CD4-positive, alpha-beta T cell (primary cell): ENCODE measurements at regions not wholly inside any gene's neighbourhood (a gene's known extent, or its start where the extent isn't known, plus 50 kb on each side); places are given as distances from the start of the nearest gene placed in this dataset.

Experiments used
- ATAC-seq: fragments of 200-7000 bp; cut with Tn5 transposase; one replicate; pipeline ENCODE4 v1.10.0; 2022; ENCODE audit warnings: mild to moderate bottlenecking; ENCODE audit not compliant: poor library complexity
- CTCF ChIA-PET: fragments of 350-600 bp; sonication (Branson Sonifier 250); formaldehyde crosslinking; loops from one replicate; lab custom pipeline; 2021; ENCODE audit warnings: antibody characterized with exemption, inconsistent platforms; lab: Charles Lee
- POLR2A ChIA-PET: fragments of 350-600 bp; sonication (Branson Sonifier 250); formaldehyde crosslinking; loops from one replicate; lab custom pipeline; 2021; ENCODE audit warnings: antibody characterized with exemption, inconsistent platforms; lab: Charles Lee
- DNase-seq, 14 experiments: peaks; one replicate each; pipeline ENCODE4 v3.0.0-alpha.2; 2013 to 2020; ENCODE audit warnings: mixed read lengths in 2 of 14
- H3K27ac ChIP-seq, 2 donors: one replicate each; pipeline versions ENCODE4 v1.5.1 to v1.7.0; 2013; ENCODE audit warnings: low read length in 2 of 2, low read depth in 1 of 2, mild to moderate bottlenecking in 1 of 2
- H3K27me3 ChIP-seq, 2 experiments: 1 replicate in 1 of 2; 2 replicates in 1 of 2; pipeline versions ENCODE4 v1.6.1 to v1.7.0; 2013; ENCODE audit warnings: low read length in 2 of 2, control low read depth in 1 of 2, mild to moderate bottlenecking in 1 of 2, moderate library complexity in 1 of 2; ENCODE audit not compliant: insufficient read depth in 2 of 2, control insufficient read depth in 1 of 2
- H3K36me3 ChIP-seq: one replicate; pipeline ENCODE4 v1.6.1; 2013; ENCODE audit warnings: low read length, control low read depth; ENCODE audit not compliant: insufficient read depth
- H3K4me1 ChIP-seq: one replicate; pipeline ENCODE4 v1.6.1; 2013; ENCODE audit warnings: low read length, control low read depth; ENCODE audit not compliant: insufficient read depth
- H3K4me3 ChIP-seq: one replicate; pipeline ENCODE4 v1.5.1; 2013; ENCODE audit warnings: mild to moderate bottlenecking, low read length, moderate library complexity
- H3K9me3 ChIP-seq, 2 experiments: 1 replicate in 1 of 2; 2 replicates in 1 of 2; pipeline versions ENCODE4 v1.6.1 to v1.7.0; 2013; ENCODE audit warnings: low read length in 2 of 2, mild to moderate bottlenecking in 2 of 2, control low read depth in 1 of 2, moderate library complexity in 1 of 2; ENCODE audit not compliant: control insufficient read depth in 1 of 2, insufficient read depth in 1 of 2
- H3K27ac Mint-ChIP-seq: one replicate; pipeline ENCODE4 v1.8.0; 2020; ENCODE audit warnings: mixed read lengths
- H3K27me3 Mint-ChIP-seq: one replicate; pipeline ENCODE4 v1.8.0; 2021; ENCODE audit warnings: mixed read lengths
- H3K36me3 Mint-ChIP-seq: one replicate; pipeline ENCODE4 v1.8.0; 2021; ENCODE audit warnings: low read depth, mixed read lengths
- H3K4me1 Mint-ChIP-seq: one replicate; pipeline ENCODE4 v1.8.0; 2021; ENCODE audit warnings: low read depth, mixed read lengths
- H3K4me3 Mint-ChIP-seq: one replicate; pipeline ENCODE4 v1.8.0; 2020; ENCODE audit warnings: mild to moderate bottlenecking, mixed read lengths
- H3K9me3 Mint-ChIP-seq: one replicate; pipeline ENCODE4 v1.8.0; 2020; ENCODE audit warnings: mixed read lengths
- CTCF ChIP-seq: fragments of 200-600 bp; IDR thresholded peaks from one replicate; pipeline ENCODE4 v1.8.0; 2022; ENCODE audit warnings: antibody characterized with exemption, mild to moderate bottlenecking
- intact Hi-C, 2 experiments: fragments of 100-400 bp; cut with DNase I in 1 of 2; cut with micrococcal nuclease in 1 of 2; formaldehyde crosslinking; loops; one replicate each; pipeline versions ENCODE4 v1.15.1 to v1.9.0; 2023 to 2025; cut with DNase I, micrococcal nuclease

- H3K4me1 ChIP-seq, result no peaks in the 10 kb centered on the region
- no peaks in the 10 kb centered on the region for H3K36me3 ChIP-seq
- no peak overlapping the region for H3K27ac ChIP-seq
- H3K4me3 ChIP-seq, result no peak overlapping the region
- TF ChIP-seq CTCF, result no peak
- no peak for ATAC-seq
- no peaks in the 10 kb centered on the region for H3K9me3 ChIP-seq
- Mint-ChIP-seq H3K4me1 (no peaks in the 10 kb centered on the region), H3K27ac (no peak overlapping the region), H3K4me3 (no peak overlapping the region), H3K9me3 (no peaks in the 10 kb centered on the region), H3K27me3 (peaks cover 9% of the 10 kb centered on the region), H3K36me3 (no peaks in the 10 kb centered on the region)
- H3K27me3 ChIP-seq, result peaks cover 0 to 7% of the 10 kb centered on the region in 2 experiments
- ChIA-PET CTCF (interaction anchor here (0.6 kb wide), 1 partner anchor 1400 kb away, joined by 4 read pairs; no protein-coding TSS in a partner anchor), POLR2A (no interaction called here)
- intact Hi-C loops, result no loop called here
- DNase-seq, result no peak
Measured at GRCh38 chr7:36025190-36025589, 127.9 kb upstream of the EEPD1 start.

GRCh38 chr7:36029311-36029710 is 123.7 kb upstream of the EEPD1 start:
- ChIA-PET POLR2A (no interaction called here), CTCF (no interaction called here)
- Histone ChIP-seq H3K27ac (no peak overlapping the region), H3K27me3 (peaks cover 2 to 7% of the 10 kb centered on the region in 2 experiments), H3K36me3 (no peaks in the 10 kb centered on the region), H3K9me3 (no peaks in the 10 kb centered on the region), H3K4me3 (no peak overlapping the region), H3K4me1 (no peaks in the 10 kb centered on the region)
- no peak for TF ChIP-seq CTCF
- Mint-ChIP-seq H3K4me1 (no peaks in the 10 kb centered on the region), H3K9me3 (no peaks in the 10 kb centered on the region), H3K36me3 (no peaks in the 10 kb centered on the region), H3K27ac (no peak overlapping the region), H3K27me3 (peaks cover 14% of the 10 kb centered on the region), H3K4me3 (no peak overlapping the region)
- no peak for ATAC-seq
- intact Hi-C loops, result no loop called here
- DNase-seq, result no peak

- no peak overlapping the region for H3K4me3 ChIP-seq
- no peaks in the 10 kb centered on the region for H3K9me3 Mint-ChIP-seq
- H3K27me3 ChIP-seq, result peaks cover 2 to 7% of the 10 kb centered on the region in 2 experiments
- no peak overlapping the region for H3K4me3 Mint-ChIP-seq
- H3K27ac ChIP-seq, result no peak overlapping the region
- ChIA-PET CTCF (no interaction called here), POLR2A (no interaction called here)
- H3K4me1 ChIP-seq, result no peaks in the 10 kb centered on the region
- DNase-seq (no peak), ATAC-seq (no peak)
- no peaks in the 10 kb centered on the region for H3K36me3 Mint-ChIP-seq
- intact Hi-C loops, result no loop called here
- H3K27me3 Mint-ChIP-seq, result peaks cover 14% of the 10 kb centered on the region
- H3K36me3 ChIP-seq, result no peaks in the 10 kb centered on the region
- no peaks in the 10 kb centered on the region for H3K4me1 Mint-ChIP-seq
- TF ChIP-seq CTCF, result no peak
- H3K27ac Mint-ChIP-seq, result no peak overlapping the region
- no peaks in the 10 kb centered on the region for H3K9me3 ChIP-seq
Measured at GRCh38 chr7:36029853-36030515, 123.1 kb upstream of the EEPD1 start.
